ENCODE measurements at regions not wholly inside any gene's neighbourhood (a gene's known extent, or its start where the extent isn't known, plus 50 kb on each side); places are given as distances from the start of the nearest gene placed in this dataset.

DNA sequence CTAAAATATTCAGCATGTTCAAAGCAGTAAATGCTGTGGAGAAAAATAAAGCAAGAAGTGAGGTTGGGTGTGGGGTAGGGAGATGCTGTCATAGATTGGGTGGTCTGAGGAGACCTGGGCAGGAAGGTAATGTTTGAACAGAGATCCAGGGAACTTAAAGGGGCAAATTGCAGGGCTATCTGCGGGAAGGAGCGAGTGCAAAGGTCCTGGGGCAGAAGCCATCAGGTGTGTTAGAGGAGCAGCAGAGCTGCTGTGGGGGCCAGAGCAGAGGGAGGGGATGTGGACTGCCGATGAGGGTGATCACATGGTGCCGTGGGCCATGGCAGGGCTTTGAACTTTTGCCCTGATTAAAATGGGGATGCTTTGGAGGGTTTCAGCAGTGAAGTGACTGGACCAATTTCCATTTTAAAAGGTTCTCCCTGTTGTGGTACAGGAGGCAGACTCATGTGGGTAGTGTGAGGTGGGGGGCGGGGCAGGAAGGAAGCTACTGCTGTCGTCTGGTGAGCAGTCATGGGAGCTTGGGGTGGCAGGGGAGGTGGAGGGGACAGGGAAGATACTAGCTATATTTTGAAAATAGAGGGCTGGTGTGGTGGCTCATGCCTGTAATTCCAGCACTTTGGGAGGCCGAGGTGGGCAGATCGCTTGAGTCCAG, 145.0 kb downstream of the AACS start:
- WGBS (ENCODE audit: insufficient coverage, low coverage, low lambda C conversion rate, missing lambda C conversion rate), result 43% methylated on average over 6 of the region's 8 CpGs
- H3K4me1 ChIP-seq, result no peaks in the 10 kb centered on the region
- H3K9me3 ChIP-seq, result no peaks in the 10 kb centered on the region
- H3K4me3 ChIP-seq, result no peak overlapping the region
- no peak overlapping the region for H3K27ac ChIP-seq
- DNase-seq, result no peak
- no peaks in the 10 kb centered on the region for H3K36me3 ChIP-seq
- intact Hi-C loops (cut with DNase I), result no loop called here
- no peaks in the 10 kb centered on the region for H3K27me3 ChIP-seq
- TF ChIP-seq, protein P1, sequence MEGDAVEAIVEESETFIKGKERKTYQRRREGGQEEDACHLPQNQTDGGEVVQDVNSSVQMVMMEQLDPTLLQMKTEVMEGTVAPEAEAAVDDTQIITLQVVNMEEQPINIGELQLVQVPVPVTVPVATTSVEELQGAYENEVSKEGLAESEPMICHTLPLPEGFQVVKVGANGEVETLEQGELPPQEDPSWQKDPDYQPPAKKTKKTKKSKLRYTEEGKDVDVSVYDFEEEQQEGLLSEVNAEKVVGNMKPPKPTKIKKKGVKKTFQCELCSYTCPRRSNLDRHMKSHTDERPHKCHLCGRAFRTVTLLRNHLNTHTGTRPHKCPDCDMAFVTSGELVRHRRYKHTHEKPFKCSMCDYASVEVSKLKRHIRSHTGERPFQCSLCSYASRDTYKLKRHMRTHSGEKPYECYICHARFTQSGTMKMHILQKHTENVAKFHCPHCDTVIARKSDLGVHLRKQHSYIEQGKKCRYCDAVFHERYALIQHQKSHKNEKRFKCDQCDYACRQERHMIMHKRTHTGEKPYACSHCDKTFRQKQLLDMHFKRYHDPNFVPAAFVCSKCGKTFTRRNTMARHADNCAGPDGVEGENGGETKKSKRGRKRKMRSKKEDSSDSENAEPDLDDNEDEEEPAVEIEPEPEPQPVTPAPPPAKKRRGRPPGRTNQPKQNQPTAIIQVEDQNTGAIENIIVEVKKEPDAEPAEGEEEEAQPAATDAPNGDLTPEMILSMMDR (IDR thresholded peaks at IDR 0.05), result no peak
- TF ChIP-seq POLR2A (IDR thresholded peaks at IDR 0.05), result no peak
- ATAC-seq, result no peak

DNA sequence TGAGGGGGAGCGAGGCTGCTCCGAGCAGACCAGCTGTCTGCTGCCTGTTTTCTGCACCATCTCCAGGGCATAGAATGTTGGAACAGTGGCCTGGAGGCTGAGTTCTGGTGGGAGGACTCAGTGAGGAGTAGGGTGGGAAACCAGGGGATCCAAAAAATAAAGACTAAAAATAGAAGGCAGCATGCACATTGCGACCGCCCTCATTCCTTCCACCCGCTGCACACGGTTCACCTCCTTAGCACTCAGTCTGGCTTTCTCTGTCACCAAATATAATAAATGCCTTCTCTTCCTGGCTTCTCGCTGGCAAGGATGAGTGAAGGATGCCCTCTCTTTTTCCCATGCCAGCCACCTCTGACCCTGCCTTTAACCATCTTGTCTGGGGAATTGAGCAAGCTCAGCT, 146.2 kb downstream of the AACS start:
- WGBS (ENCODE audit: insufficient coverage, low coverage, low lambda C conversion rate, missing lambda C conversion rate), result 70% methylated on average over 7 of the region's 7 CpGs
- H3K4me1 ChIP-seq, result no peaks in the 10 kb centered on the region
- H3K9me3 ChIP-seq, result no peaks in the 10 kb centered on the region
- H3K27ac ChIP-seq, result no peak overlapping the region
- ATAC-seq (no peak), DNase-seq (no peak)
- H3K4me3 ChIP-seq, result no peak overlapping the region
- no peaks in the 10 kb centered on the region for H3K27me3 ChIP-seq
- H3K36me3 ChIP-seq, result no peaks in the 10 kb centered on the region
- TF ChIP-seq, protein P1 (IDR thresholded peaks at IDR 0.05), result no peak
- TF ChIP-seq POLR2A (IDR thresholded peaks at IDR 0.05), result no peak
- intact Hi-C loops (cut with DNase I), result no loop called here

- ATAC-seq (no peak), DNase-seq (no peak)
- H3K27ac ChIP-seq, result no peak overlapping the region
- WGBS (ENCODE audit: insufficient coverage, low coverage, low lambda C conversion rate, missing lambda C conversion rate), result 71% methylated on average over 1 of the region's 5 CpGs
- H3K4me1 ChIP-seq, result no peaks in the 10 kb centered on the region
- no peaks in the 10 kb centered on the region for H3K9me3 ChIP-seq
- H3K4me3 ChIP-seq, result no peak overlapping the region
- intact Hi-C loops (cut with DNase I), result no loop called here
- TF ChIP-seq, protein P1 (IDR thresholded peaks at IDR 0.05), result no peak
- TF ChIP-seq POLR2A (IDR thresholded peaks at IDR 0.05), result no peak
- no peaks in the 10 kb centered on the region for H3K27me3 ChIP-seq
- H3K36me3 ChIP-seq, result no peaks in the 10 kb centered on the region
Measured at GRCh38 chr12:125214289-125214688, 149.1 kb downstream of the AACS start.

DNA sequence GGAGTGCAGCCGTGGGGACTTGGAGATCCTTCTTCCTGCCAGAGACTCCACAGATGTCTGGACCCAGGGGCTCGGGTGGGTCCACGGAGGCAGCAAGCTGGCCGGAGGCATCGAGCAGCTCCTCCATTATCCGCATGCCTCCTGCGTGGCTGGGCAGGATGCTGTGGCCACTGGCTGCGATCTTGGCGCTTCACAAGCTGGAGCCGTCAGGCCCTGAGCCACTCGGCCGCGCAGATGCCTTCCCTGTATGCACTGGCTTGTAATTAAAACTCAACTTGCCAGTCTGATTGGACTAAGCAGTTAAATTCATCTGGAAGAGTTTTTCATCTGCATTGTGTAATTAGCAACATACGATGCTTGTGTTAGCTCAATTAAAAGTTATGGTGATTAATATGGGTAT, 151.5 kb downstream of the AACS start:
- 48% methylated on average over 4 of the region's 14 CpGs for WGBS (ENCODE audit: insufficient coverage, low coverage, low lambda C conversion rate, missing lambda C conversion rate)
- no peak for DNase-seq
- ATAC-seq, result no peak

More for the DNA sequence above, 151.5 kb downstream of the AACS start:
- no peaks in the 10 kb centered on the region for H3K27me3 ChIP-seq
- H3K36me3 ChIP-seq, result no peaks in the 10 kb centered on the region
- no peak for TF ChIP-seq POLR2A (IDR thresholded peaks at IDR 0.05)
- TF ChIP-seq, protein P1 (IDR thresholded peaks at IDR 0.05), result no peak
- no peak overlapping the region for H3K27ac ChIP-seq
- intact Hi-C loops (cut with DNase I), result no loop called here
- no peaks in the 10 kb centered on the region for H3K9me3 ChIP-seq
- no peak overlapping the region for H3K4me3 ChIP-seq
- H3K4me1 ChIP-seq, result peaks cover 0 to 9% (median 0%) of the 10 kb centered on the region in 4 donors
